Peyer's patch (tissue), 4 donors: ENCODE measurements at regions not wholly inside any gene's neighbourhood (a gene's known extent, or its start where the extent isn't known, plus 50 kb on each side); places are given as distances from the start of the nearest gene placed in this dataset.
"Not testable (repeated sequence)": the region's sequence is repeated elsewhere in the genome, so short reads cannot be mapped to it uniquely, and the experiment has no call there.

Source experiments
- DNase-seq, 3 donors: peaks; one replicate each; pipeline ENCODE4 v3.0.0-alpha.2; 2017 to 2019
- H3K27ac ChIP-seq, 4 donors: fragments of 200-600 bp; sonication (generic); one replicate each; pipeline ENCODE4 v1.5.1; 2016 to 2019
- H3K27me3 ChIP-seq, 2 donors: fragments of 200-600 bp; sonication (generic); one replicate each; pipeline ENCODE4 v1.5.1; 2019
- H3K36me3 ChIP-seq, 3 donors: fragments of 200-600 bp; sonication (generic); one replicate each; pipeline ENCODE4 v1.5.1; 2016 to 2019
- H3K4me1 ChIP-seq, 4 donors: fragments of 200-600 bp; sonication (generic); one replicate each; pipeline ENCODE4 v1.5.1; 2016 to 2019
- H3K4me3 ChIP-seq, 4 donors: fragments of 200-600 bp; sonication (generic); 1 replicate in 3 of 4; 2 replicates in 1 of 4; pipeline ENCODE4 v1.5.1; 2016 to 2019; ENCODE audit warnings: mild to moderate bottlenecking in 1 of 4
- H3K9me3 ChIP-seq, 4 donors: fragments of 200-600 bp; sonication (generic); one replicate each; pipeline ENCODE4 v1.5.1; 2016 to 2019; ENCODE audit warnings: mild to moderate bottlenecking in 1 of 4
- CTCF ChIP-seq, 6 experiments: fragments of 450-650 bp in 4 of 6; fragments of 200-600 bp in 2 of 6; sonication (generic) in 1 of 6; IDR thresholded peaks; one replicate each; pipeline ENCODE4 v1.5.1; 2017 to 2019; ENCODE audit warnings: antibody characterized with exemption in 6 of 6, mild to moderate bottlenecking in 3 of 6, moderate library complexity in 1 of 6
- POLR2A ChIP-seq, 2 donors: fragments of 450-650 bp; IDR thresholded peaks; one replicate each; pipeline ENCODE4 v1.5.1; 2017; ENCODE audit warnings: antibody characterized with exemption in 2 of 2, mild to moderate bottlenecking in 2 of 2, moderate library complexity in 2 of 2

GRCh38 chr2:186381573-186381972 is 104.5 kb upstream of the ZC3H15 start:
- Histone ChIP-seq H3K9me3 (peaks cover 0 to 9% (median 4%) of the 10 kb centered on the region in 4 donors), H3K4me3 (no peak overlapping the region), H3K4me1 (no peaks in the 10 kb centered on the region), H3K36me3 (no peaks in the 10 kb centered on the region), H3K27ac (no peak overlapping the region), H3K27me3 (no peaks in the 10 kb centered on the region)
- no peak for DNase-seq
- TF ChIP-seq POLR2A (IDR thresholded peaks at IDR 0.05), result no peak
- TF ChIP-seq CTCF (IDR thresholded peaks at IDR 0.05), result no peak

- no peak for DNase-seq
Observed at GRCh38 chr2:186382932-186383331, 103.1 kb upstream of the ZC3H15 start.

GRCh38 chr2:186384226-186384625 is 101.8 kb upstream of the ZC3H15 start:
- no peak for DNase-seq
- no peak for TF ChIP-seq POLR2A (IDR thresholded peaks at IDR 0.05)
- no peak for TF ChIP-seq CTCF (IDR thresholded peaks at IDR 0.05)
- no peaks in the 10 kb centered on the region for H3K36me3 ChIP-seq

More at GRCh38 chr2:186382932-186383331, 103.1 kb upstream of the ZC3H15 start:
- Histone ChIP-seq H3K27ac (no peak overlapping the region), H3K36me3 (no peaks in the 10 kb centered on the region), H3K27me3 (no peaks in the 10 kb centered on the region), H3K9me3 (peaks cover 0 to 9% (median 4%) of the 10 kb centered on the region in 4 donors), H3K4me1 (no peaks in the 10 kb centered on the region), H3K4me3 (no peak overlapping the region)
- no peak for TF ChIP-seq CTCF (IDR thresholded peaks at IDR 0.05)
- TF ChIP-seq POLR2A (IDR thresholded peaks at IDR 0.05), result no peak

GRCh38 chr2:186385638-186386201 is 100.3 kb upstream of the ZC3H15 start:
- not testable (repeated sequence) for H3K4me3 ChIP-seq, H3K27ac ChIP-seq, DNase-seq, H3K27me3 ChIP-seq, H3K36me3 ChIP-seq, H3K4me1 ChIP-seq
- H3K9me3 ChIP-seq, result peaks cover 0 to 11% (median 4%) of the 10 kb centered on the region in 4 donors

More at GRCh38 chr2:186384226-186384625, 101.8 kb upstream of the ZC3H15 start:
- H3K27ac ChIP-seq, result no peak overlapping the region
- no peak overlapping the region for H3K4me3 ChIP-seq
- no peaks in the 10 kb centered on the region for H3K27me3 ChIP-seq
- no peaks in the 10 kb centered on the region for H3K4me1 ChIP-seq
- peaks cover 0 to 9% (median 4%) of the 10 kb centered on the region in 4 donors for H3K9me3 ChIP-seq

- Histone ChIP-seq H3K4me3 (no peak overlapping the region), H3K9me3 (no peaks in the 10 kb centered on the region), H3K27ac (no peak overlapping the region), H3K36me3 (no peaks in the 10 kb centered on the region), H3K27me3 (no peaks in the 10 kb centered on the region), H3K4me1 (no peaks in the 10 kb centered on the region)
- TF ChIP-seq POLR2A (IDR thresholded peaks at IDR 0.05), result no peak
- no peak for DNase-seq
Observed at GRCh38 chr2:186399082-186399644, 86.9 kb upstream of the ZC3H15 start.

GRCh38 chr2:186405842-186406241 is 80.2 kb upstream of the ZC3H15 start:
- DNase-seq, result no peak
- TF ChIP-seq CTCF (IDR thresholded peaks at IDR 0.05) (no peak), POLR2A (IDR thresholded peaks at IDR 0.05) (no peak)
- no peak overlapping the region for H3K4me3 ChIP-seq

More at GRCh38 chr2:186405842-186406241, 80.2 kb upstream of the ZC3H15 start:
- no peaks in the 10 kb centered on the region for H3K36me3 ChIP-seq
- no peaks in the 10 kb centered on the region for H3K4me1 ChIP-seq
- H3K27me3 ChIP-seq, result no peaks in the 10 kb centered on the region
- H3K9me3 ChIP-seq, result no peaks in the 10 kb centered on the region
- no peak overlapping the region for H3K27ac ChIP-seq
